Ramos (cell line): ENCODE measurements at regions not wholly inside any gene's neighbourhood (a gene's known extent, or its start where the extent isn't known, plus 50 kb on each side); places are given as distances from the start of the nearest gene placed in this dataset.

ENCODE experiments used
- in situ Hi-C: fragments of 300-500 bp; cut with MboI; formaldehyde crosslinking; loops from one replicate; pipeline ENCODE4 v1.14.3; 2022; ENCODE audit warnings: low sequenced_read_pairs; ENCODE audit not compliant: unreplicated experiment

DNA sequence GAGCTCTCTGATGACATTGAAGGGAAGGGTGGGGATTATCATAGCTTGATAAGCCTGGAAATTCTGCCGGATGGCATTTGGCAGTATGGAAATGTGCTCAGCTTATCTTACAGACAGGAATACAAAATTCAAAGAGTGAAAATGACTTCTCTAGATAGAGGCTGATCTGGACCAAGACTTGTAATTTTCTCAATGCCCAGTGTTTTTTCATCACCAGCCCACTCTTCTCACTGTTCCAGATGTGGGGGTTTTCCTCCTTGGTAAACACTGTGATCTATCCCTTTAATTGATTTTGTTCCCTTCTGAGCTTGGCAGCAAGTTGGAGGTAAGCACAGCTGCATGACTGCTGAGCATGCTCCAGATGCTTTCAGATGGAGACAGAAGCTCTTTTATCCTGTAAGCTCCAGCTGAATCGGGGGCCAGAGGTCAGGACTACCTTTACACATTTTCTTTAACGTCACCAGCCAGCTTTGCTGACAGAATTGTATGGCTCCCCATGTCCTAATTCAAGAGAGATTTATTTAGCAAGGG is 287.4 kb upstream of the TCF4 start:
- in situ Hi-C loops, result no loop called here

GRCh38 chr18:55869556-55870501 is 281.8 kb upstream of the TCF4 start:
- in situ Hi-C loops, result no loop called here

DNA sequence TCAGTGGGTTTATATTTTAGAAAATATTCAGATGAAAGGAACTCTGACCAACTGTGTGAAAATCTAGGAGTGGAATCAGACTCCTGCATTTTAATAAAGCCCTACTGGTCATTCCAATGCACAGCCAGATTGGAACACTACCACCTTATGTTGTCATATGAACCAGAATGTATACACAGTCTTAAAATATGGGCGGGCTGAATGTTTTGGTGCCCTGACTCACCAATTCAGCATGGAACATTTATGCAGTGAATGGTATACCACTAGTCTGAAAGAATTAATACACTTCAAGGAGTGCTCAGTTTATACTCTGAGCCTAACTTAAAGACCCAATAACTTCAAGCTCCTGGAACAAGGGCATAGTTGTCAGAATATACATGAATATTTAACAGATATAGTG is 280.9 kb upstream of the TCF4 start:
- in situ Hi-C loops, result no loop called here

GRCh38 chr18:55866886-55867285 is 278.9 kb upstream of the TCF4 start:
- in situ Hi-C loops, result no loop called here

DNA sequence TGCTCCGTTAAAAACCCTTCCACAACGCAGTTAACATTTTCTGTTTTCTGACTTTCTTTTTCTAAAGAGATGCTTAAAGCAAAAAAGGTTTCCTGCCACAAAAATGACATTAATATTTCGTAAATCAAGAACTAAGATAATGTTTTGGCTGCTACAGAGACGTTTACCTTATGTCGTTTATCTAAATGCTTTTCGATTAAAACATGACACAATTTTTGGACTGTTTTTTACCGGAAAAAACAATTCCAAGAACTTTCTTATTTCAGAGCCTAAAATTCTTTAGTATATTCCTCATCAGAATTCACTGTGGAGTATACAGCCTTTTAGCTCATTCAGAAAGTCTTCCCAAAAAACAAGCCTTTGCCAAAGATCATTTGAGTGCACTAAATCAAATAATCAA is 278.0 kb upstream of the TCF4 start:
- in situ Hi-C loops, result no loop called here

GRCh38 chr18:55864281-55864680 is 276.3 kb upstream of the TCF4 start:
- in situ Hi-C loops, result no loop called here

DNA sequence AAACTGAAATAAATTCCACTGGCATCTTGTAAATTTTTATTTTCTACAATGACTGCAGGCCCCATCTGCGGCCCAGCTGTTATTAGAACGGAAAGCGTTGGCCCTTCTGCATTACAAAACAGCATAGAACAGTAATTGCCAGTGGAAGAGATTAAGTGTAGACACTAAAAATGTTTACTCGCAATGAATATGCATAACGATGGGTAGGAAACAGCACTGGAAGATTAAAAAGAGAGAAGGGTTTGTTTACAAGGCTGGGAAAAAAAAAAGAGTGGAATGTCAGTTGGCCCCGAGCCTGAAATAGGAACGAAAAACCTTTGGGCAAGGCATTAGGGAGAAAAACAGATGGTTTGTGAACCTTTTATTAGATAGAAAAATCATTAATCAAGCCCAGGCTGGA is 275.9 kb upstream of the TCF4 start:
- in situ Hi-C loops, result no loop called here

DNA sequence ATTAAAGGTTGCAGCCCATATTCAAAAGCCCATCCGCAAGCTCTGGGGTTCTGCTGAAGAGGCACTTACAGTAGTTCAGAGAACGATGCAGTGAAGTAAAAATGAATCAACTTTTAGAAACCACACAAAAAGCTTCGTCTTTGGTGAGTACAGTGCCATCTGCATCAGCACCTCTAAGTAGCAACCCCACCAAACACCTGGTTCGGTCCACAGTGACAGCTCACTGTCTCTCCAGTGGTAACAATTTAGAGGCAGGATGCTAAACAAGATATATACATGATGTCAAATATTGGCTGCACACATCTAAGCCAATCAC is 275.4 kb upstream of the TCF4 start:
- in situ Hi-C loops, result no loop called here

DNA sequence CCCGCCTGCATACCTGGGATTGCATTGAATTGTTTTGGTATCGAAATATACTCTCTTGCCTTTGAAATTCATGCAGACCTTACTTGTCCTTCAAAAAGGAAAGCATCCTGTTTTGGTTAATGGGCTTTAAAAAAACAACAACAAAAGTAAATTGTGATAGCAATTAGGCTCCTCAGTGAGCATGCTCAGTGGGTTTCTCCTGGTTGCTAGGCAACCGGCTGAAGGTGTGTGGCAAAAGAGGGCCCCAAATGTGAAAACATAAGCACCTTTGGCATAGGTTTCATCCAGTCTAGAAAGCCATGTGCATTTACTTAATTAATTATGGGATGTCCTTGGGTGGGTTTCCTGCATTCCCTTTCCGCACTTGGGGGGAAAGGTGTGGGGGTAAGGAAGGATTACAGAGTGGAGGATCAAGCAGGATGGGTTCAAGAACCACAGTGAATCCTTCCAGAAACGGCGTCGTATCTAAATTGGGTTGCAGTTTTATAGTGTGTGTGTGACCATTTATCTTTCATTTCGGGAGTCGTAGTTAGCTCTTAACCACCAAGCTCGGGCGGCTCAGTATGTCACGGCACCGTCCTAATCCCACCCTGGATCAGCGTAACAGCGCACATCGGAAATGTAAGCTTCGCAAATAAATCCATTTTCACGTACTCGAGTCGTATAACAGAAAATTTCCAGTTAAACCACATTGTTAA is 274.9 kb upstream of the TCF4 start:
- in situ Hi-C loops, result no loop called here

- in situ Hi-C loops, result no loop called here
Observed at GRCh38 chr18:55861266-55861665, 273.3 kb upstream of the TCF4 start.

DNA sequence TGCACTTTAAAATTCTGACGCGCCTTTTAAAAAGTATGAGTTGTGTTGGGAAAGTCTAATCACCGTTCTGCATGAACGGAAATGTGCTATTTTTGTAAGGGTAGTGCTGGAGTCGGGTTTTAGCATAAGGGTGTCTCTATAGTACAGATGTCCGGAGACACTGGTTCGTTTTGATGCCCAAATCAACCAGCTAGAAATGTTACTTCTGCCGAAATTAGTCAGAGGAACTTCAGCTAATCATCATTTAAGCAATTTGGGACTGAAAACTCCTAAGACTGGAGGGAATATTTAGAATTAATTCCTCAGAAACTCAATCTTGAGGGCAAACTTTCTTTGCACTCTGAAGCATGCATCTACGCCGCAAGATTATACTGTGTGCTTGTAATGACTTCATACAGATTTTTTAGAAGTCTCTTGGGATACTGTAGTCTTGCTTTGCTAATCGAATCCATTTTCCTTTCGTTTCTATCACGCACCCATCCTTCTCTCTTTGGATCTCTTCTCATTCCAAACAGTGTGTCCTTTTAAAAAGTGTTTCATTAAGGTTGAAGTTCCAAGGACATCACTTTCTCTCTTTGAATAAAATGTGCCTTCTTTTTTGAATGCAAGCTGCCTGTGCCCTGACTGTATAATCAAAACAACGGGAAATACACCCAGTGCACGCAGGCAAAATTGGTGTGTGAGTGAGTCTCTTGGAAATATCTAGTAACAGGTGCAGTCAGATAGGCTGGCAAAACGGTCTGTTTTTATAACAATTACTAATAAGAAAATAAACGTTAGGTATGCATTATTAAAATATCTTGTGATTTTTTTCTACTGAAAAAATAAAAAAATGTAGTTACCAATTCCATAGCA is 270.9 kb upstream of the TCF4 start:
- in situ Hi-C loops, result no loop called here

DNA sequence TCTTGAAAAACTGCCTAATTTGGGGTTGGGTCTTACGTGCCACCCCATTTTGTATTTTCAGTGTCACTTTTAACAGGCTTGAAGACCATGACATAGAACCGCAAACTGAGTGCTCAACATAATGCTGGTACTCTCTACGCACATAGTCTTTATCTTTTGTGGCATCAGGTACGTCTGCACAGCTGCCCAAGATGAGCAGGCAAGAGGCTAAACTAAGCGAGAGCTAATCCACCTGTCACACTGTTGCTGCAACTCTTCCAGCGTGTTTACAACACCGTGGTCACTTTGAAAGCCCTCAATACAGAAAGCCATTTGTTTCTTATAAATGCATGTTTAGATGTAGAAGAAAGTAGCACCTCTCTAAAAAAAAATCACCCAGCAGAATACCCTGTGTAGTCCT is 270.0 kb upstream of the TCF4 start:
- in situ Hi-C loops, result no loop called here

DNA sequence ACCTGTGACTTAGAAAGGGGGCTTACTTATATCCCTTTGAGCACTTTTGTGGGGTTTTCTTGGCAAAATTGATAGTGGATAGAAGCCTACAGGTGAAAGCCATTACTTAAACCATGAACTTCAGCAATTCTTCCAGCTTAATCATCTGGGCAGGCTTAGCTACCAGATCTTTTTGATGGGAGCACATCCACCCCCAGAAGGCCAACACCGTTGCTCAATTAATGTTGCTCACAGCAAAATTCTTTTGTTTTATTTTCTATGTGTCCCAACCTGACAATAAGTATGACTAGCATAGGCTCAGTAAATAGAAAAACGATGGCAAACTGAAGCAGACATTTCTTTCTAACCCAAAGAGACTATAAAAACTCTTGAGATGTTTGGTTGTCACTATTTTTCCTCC is 269.4 kb upstream of the TCF4 start:
- in situ Hi-C loops, result no loop called here

DNA sequence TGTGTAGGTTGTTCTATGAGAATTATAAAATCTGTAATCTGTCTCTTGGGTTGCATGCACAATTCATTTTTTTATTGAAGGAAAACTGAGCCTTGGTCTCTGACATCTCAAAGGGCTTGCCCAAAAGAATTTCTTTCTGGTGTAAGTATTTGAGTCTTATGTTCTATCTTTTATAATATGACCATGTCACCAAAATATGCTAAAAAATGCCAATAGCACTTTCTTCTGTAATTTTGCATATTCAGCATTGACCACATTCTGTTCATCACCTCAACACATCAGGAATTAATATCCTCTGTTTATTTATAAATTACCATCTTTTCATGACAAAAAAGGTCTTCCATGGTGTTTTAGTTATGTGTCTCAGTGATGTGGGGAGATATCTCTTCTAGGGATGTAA is 268.7 kb upstream of the TCF4 start:
- in situ Hi-C loops, result no loop called here

GRCh38 chr18:55856229-55856628 is 268.2 kb upstream of the TCF4 start:
- in situ Hi-C loops, result no loop called here

GRCh38 chr18:55853268-55853667 is 265.3 kb upstream of the TCF4 start:
- in situ Hi-C loops, result no loop called here

- in situ Hi-C loops, result no loop called here
Observed at GRCh38 chr18:55850904-55851303, 262.9 kb upstream of the TCF4 start.

GRCh38 chr18:55849391-55849790 is 261.4 kb upstream of the TCF4 start:
- in situ Hi-C loops, result no loop called here

- in situ Hi-C loops, result no loop called here
Observed at GRCh38 chr18:55847960-55848359, 260.0 kb upstream of the TCF4 start.

- in situ Hi-C loops, result no loop called here
Observed at GRCh38 chr18:55845221-55845620, 257.2 kb upstream of the TCF4 start.

- in situ Hi-C loops, result no loop called here
Observed at GRCh38 chr18:55844382-55844781, 256.4 kb upstream of the TCF4 start.
